RKO (cell line): ENCODE measurements at regions not wholly inside any gene's neighbourhood (a gene's known extent, or its start where the extent isn't known, plus 50 kb on each side); places are given as distances from the start of the nearest gene placed in this dataset.
"Not testable (repeated sequence)": the region's sequence is repeated elsewhere in the genome, so short reads cannot be mapped to it uniquely, and the experiment has no call there.

Source experiments
- DNase-seq: peaks from one replicate; pipeline ENCODE4 v3.0.0-alpha.2; 2016; ENCODE audit warnings: low spot score

DNA sequence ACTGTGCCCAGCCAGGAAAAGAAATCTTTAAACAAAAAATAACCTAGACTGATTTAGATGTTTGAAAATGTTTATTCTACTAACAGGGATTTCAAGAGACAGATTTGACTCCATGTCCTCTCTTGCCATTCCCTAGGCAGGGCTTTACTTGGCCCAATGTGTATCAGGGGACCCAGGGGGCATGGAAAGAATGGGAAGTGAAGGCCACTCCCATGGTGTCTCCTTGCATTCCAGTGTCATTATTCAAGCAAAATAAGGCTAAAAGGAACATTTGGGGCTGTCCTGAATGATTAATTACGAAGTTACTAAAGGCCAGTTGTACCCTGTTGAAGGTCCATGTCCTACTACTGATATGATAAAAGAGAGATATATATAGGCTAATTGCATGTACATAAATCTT is 151.9 kb upstream of the ATF7IP start:
- DNase-seq: no peak

DNA sequence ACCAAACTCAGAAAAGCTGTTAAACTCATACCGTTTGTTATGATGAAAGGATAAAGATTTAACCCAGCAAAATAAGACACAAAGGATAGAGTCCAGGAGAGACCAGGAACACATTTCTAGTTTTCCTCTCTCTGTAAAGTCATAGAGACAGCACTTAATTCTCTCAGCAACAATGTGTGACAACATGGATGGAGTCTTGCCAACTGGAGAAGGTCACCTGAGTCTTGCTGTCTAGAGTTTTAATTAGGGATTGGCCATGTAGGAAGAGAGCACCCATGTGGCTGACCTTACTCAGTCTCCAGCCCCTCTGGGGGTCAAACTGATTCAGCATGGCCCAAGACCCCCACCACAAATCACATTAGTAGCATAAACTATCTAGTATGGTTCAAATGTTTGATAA is 151.0 kb upstream of the ATF7IP start:
- no peak for DNase-seq

DNA sequence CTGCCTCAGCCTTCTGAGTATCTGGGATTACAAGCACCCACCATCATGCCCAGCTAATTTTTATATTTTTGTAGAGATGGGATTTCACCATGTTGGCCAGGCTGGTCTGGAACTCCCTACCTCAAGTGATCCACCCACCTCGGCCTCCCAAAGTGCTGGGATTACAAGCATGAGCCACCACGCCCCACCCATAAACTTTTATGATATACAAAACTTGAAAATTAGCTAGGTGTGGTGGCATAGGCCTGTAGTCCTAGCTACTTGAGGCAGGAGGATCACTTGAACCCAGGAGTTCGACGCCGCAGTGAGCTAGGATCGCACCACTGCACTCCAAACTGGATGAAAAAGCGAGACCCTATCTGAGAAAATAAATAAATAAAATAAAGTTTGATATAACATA is 149.5 kb upstream of the ATF7IP start:
- DNase-seq: not testable (repeated sequence)

DNA sequence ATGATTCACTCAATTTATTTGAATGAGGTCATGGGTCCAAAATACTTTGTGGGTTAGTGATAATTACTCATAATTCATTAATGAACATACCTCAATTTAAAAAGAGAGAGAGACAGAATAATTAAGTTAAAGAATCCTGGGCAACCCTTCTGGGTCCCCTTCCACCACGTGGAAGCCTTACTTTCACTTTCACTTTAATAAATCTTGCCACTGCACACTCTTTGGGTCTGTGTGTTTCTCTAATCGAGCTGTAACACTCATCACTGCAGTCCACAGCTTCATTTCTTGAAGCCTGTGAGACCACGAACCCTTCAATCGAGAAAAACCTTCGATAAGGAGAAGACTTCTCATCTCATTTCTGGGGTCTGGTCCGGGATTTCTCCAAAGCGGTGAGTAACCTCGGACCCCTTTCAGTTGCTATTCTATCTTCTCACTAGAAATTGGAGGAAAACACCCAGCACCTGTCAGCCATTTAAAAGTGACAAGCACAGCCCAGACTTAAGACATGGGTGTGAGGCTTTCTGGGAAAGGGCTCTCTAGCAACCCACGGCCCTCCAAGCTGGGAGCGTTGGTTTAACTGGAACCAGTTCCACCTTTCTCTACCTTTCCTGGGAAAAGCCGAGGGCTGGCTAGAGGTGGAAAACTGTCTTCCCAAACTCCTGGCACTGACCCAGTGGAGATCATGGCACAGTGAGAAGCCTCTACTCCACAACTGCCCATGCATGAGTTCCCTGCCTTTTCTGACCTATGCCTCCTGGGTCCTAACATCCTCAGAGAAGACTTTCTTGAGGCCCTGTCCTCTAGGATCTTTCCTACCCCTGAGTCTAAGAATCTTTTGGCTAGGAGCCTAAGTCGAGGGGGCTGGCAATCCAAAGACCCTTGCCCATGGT is 148.8 kb upstream of the ATF7IP start:
- peak; percentile 55 for DNase-seq

DNA sequence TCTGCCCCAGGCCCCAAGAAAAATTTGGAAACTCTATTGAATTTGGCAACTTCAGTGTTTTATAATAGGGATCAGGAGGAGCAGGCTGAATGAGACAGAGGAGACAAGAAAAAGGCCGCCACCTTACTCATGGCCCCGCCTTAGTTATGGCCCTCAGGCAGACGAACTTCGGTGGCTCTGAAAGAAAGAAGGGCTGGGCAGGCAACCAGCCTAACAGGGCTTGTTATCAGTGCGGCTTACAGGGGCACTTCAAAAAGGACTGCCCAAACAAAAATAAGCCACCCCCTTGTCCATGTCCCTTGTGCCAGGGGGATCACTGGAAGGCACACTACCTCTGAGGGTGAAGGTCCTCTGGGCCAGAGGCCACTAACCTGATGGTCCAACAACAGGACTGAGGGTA is 146.3 kb upstream of the ATF7IP start:
- DNase-seq: no peak

DNA sequence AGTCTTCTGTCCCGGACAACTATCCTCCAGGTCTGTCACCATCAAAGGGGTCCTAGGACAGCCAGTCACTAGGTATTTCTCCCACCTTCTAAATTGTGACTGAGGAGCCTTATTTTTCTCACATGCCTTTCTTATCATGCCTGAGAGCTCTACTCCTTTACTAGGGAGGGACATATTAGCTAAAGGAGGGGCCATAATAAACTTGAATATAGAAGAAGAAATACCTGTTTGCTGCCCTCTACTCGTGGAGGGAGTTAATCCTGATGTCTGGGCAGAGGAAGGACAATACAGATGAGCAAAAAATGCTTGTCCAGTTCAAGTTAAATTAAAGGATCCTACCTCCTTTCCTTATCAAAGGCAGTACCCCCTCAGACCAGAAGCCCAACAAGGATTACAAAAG is 145.8 kb upstream of the ATF7IP start:
- not testable (repeated sequence) for DNase-seq

DNA sequence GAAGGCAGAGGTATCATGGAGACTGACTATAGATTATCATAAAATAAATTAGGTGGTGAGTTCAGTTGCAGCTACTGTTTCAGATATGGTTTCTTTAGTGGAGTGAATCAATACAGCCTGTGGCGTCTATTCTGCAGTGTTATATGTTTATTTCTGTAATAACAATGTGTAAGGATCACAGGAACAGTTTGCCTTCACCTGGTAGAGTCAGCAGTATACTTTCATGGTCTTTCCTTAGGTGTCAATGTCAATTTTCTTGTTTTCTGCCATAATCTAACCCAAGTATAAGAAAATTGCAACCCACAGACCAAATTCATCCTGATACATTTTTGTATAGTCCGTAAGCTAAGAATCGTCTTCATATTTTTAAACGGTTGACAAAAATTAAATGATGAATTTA is 140.4 kb upstream of the ATF7IP start:
- DNase-seq: no peak

DNA sequence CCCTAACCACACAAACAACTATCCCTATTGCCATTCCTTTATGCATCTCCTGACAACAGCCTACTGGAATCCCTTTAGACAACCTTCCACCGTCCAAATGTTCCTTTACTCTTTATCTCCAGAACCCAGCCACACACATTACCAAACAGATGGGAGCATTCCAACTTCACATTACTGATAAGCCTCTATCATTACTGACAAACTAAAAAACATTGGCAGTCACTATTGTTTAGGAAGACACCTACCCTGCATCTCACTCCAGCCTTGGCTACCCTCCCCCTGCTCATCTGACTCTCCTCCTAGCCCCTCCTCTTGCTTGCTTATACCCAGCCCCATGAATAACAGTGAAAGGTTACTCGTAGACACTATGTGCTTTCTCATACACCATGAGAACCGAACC is 130.3 kb upstream of the ATF7IP start:
- not testable (repeated sequence) for DNase-seq

DNA sequence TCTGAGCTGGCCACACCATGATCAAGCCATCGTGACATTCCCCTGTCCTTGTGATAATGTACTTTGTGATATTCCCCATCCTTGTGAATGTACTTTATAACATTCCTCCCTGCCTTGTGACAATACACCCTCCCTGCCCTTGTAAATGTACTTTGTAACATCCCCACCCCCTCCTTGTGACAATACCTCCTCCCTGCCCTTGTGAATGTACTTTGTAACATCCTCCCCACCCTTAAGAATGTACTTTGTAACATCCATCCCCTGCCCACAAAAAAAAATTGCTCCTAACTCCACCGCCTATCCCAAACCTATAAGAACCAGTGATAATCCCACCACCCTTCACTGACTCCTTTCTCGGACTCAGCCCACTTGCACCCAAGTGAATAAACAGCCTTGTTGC is 128.8 kb upstream of the ATF7IP start:
- DNase-seq: not testable (repeated sequence)

DNA sequence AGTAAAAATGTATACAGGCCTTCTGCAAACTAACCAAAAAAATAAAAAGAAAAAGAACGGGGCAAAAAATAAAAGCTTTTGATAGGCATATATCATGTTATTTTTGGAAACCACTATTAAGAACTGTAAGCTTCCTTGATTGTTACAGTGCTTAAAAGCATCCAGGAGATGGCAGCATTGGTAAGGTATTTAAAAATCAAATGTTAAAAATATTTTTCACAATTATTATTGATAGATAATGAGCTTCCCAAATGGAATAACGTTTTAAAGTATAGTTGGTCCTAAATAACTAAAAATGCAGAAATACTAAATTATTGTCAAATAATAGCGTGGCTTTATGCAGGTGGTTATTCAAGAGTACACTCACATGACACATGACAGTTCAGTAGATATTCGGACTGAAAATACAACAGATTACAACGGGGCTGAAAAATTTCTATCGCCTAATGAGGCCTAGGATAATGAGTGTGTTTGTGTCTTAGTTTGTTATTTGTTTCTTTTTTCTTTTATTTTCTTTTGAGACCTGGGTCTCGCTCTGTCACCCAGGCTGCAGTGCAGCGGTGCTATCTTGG is 127.2 kb upstream of the ATF7IP start:
- peak; percentile 27 for DNase-seq

DNA sequence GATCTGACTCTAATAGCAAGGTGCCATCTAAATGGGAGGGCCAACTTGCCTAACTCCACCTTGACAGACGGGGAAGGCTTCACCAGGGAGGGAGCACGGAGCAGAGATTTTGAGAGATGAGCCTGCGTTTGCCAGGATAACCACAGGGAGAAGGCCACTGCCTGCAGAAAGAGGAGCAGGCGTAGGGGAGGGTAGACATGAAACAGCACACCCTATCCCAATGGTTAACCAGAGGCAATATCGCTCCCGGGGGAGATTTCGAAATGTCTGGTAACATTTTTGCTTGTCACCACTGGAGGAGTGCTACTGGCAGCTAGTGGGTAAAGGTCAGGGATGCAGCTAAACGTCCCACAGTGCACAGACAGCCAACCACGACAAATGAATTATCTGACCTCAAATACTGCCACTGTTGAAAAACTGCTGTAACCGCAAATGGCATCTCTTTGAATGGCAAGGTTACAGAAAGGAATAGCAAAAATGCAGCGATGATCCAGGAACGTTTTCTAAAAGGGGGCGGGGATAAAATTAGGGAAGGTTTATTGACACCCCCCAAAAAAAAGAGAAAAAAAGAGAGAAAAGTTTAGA is 126.0 kb upstream of the ATF7IP start:
- DNase-seq: no peak

DNA sequence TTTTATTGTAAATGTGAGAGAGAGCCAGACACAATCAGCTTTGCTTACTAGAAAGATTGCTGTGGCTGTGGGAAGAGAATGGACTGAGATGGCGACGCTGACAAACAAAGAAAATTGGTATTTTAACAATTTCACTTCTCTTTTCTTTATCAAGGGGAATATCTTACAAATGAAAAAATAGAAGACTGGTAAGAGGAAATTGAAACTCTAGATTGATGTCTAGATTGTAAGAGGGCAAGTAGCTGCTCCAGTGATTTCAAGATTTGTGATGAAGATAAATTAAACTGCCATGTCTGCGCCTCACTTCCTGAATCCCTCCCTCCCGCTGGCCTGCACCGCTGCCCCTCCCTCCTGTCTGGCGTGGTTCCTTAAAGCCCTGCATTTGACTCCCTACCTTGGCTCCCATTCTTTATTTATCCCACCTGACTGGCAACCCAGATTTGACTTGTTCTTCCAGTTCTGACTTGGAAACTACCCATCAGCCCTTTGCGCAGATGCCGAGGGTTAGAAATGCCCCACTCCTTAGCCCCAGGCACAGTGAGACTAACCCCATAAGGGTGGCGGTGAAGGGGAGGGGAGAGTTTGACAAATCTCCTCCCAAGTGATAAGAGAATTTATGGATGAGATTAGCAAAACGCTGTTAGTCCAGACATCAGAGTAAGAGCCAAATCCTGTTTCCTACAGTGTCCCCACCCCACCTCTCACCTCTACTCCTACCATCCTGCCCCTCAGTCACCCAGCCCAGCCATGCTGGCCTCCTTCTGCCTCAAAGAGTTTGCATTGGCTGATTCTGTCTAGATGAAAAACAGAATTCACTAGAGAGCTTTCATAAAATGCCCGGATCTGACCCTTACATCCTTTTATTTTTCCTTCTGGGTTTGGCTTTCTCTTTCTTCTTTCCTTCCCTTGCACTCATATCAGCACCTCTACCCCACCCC is 125.3 kb upstream of the ATF7IP start:
- no peak for DNase-seq

DNA sequence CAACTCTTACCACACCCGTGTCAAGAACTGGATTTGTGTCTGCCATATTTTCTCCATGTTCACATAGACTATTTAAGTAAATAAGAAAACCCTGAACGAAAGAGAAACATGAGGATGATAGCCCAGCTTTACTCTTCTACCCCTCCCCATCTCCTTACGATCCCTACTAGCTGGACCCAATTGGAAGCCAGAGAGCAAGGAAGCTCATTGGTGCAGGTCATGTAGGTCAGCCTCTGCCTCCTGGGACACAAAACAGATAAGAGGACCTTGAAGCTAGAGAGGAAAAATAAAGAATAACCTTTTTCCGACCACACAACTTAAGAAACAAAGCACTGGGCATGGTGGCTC is 124.6 kb upstream of the ATF7IP start:
- no peak for DNase-seq

DNA sequence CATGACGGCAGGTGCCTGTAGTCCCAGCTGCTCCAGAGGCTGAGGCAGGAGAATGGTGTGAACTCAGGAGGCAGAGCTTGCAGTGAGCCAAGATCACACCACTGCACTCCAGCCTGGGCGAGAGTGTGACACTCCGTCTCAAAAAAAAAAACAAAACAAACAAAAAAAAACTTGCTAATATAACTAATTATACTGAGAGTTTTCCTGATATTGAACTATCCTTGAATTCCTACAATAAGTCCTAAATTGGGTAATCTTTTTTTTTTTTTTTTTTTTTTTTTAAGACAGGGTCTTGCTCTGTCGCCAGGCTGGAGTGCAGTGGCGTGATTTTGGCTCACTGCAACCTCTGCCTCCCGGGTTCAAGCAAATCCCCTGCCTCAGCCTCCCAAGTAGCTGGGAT is 122.7 kb upstream of the ATF7IP start:
- DNase-seq: not testable (repeated sequence)

DNA sequence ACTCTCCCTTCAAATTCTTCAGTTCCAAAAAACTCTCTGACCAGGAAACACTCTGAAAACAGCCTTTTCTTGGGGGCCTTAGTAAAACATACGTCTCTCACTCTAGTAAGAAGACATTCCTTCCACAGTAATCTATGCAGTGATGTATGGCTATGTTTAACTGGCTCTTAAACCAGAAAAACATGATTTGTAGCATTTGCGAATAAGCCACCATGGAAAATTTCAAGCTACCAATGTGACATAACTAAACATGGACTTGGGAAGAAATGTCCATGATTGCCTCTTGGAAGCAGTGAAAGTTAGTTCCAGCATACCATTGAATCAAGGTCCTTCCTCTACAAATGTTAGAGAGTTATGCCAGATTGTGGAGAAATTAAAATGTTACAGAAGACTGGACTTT is 121.5 kb upstream of the ATF7IP start:
- no peak for DNase-seq

DNA sequence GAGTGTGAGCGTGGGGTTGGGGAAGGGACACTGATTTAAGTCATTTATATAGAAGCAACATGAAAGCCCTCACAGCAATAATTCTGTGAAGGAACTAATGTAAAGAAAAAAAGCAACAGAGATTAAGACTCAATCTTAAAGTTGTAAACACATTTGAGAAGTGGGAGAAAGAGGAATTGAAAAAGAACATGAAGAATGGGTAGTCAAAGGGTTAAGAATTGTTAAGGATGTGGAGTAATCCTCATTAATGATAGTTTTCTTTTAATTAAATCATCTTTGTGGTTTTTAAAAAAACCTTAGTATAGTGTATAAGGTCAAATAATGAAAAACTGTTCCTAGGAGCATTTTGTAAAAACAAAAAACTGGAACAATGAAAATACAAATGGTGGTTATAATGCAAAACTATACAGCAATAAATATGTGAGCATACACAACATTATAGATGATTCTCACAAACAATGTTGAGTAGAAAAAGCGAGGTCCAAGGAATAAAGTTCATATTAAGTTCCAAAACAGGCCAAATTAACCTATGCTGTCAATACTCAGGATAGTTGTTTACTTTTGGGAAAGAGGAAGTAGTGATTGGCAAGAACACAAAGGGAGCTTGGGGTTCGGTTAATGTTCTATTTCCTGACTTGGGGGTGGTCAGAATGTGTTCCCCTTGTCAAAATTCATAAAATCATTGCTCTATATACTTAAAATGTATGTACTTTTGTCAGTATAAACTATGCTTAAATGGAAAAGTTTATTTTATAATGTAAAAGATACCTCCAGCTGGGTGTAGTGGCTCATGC is 120.4 kb upstream of the ATF7IP start:
- DNase-seq: no peak

DNA sequence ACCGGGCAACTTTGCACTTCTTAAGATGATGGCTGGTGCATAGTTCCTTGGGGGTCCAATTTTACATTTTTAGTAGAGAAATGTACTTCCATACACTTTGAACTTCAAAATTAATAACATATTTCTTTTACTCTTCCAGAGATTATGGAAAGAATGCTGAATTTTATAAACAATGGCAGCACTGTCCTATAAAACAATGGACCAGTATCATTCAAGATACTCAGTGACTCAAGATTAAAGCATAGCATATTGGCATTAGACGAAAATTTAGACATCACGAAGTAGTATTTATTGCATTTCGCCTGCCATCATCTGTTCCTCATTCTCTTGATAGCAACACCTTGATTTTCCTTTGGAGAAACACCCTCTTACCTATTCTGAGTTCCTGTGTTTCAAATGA is 118.3 kb upstream of the ATF7IP start:
- DNase-seq: no peak

DNA sequence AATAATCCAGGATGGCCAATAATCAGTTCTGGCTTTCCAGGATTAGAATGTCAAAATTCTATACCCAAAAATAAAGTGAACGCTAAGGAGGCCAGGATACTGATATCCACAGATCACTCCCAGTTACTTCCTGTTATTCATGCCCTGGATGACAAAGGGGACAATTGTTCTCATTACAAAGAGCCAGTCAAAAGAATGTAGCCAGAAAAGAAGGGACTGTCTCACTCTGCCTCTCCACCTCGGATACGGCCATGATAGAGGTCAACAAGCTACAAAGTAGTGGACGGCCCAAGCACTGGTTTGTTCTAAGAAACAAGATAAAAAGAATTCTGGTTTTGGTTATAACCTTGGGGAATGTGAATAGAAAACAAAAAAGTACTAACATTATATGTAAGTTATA is 116.1 kb upstream of the ATF7IP start:
- DNase-seq: no peak

DNA sequence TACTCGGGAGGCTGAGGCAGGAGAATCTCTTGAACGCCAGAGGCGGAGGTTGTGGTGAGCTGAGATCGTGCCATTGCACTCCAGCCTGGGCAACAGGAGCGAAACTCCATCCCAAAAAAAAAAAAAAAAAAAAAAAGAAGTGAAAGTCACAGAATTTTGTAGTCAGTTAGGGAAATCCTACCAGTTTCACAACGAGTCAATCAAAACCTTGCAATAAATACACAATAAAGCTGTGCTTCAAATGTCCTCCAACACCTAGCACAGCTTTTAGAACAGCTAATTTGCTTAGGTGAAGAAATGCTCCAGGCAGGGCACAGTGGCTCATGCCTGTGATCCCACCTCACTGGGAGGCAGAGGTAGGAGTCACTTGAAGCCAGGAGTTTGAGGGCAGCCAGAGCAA is 112.8 kb upstream of the ATF7IP start:
- no peak for DNase-seq

DNA sequence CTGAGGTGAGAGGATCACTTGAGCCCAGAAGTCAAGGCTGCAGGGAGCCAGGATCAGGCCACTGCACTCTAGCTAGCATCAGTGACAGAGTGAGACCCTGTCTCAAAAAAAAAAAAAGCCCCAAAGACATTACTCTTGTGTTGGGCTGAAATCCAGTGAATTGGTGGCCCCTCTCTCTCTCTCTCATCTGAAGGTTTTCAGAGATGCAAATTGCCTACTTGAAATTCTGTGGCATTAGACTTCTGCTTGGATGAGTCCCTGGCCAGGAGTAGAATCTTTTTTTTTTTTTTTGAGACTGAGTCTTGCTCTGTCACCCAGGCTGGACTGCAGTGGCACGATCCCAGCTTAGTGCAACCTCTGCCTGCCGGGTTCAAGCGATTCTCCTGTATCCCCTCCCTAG is 112.0 kb upstream of the ATF7IP start:
- no peak for DNase-seq

DNA sequence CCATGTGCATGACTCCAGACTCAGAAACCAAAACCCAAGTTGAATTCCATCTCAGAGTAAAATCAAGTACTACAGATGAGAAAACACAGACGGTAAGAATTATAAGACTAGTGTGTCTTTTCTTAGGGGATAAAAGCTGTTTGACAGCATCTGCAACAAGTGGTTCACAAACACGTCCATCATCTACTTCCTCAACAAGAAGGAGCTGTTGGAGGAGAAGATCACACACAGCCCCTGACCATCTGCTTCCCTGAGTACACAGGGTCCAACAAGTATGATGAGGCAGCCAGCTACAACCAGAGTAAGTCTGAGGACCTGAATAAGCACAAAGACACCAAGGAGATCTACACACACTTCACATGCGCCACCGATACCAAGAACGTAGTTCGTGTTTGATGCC is 110.7 kb upstream of the ATF7IP start:
- no peak for DNase-seq

DNA sequence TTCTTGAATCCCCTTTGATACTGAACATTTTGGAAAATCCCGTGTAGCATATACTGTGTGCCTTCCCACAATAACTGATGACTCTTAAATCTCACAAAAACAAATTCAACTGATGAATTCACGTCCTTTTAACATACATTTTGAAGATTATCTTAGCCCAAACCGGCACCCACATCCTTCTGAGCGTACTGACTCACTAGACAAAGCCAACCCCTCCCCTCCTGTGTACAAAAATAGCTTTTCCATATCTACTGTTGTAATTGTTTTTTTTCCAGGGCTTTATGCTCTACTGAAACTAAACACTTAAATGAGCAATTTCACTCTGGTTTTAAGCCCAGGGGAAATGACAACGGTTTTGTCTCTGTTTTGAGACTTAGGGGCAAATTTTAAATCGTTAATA is 109.4 kb upstream of the ATF7IP start:
- DNase-seq: no peak
